ENCODE measurements at regions not wholly inside any gene's neighbourhood (a gene's known extent, or its start where the extent isn't known, plus 50 kb on each side); places are given as distances from the start of the nearest gene placed in this dataset.

- TF ChIP-seq CTCF (conservative IDR thresholded peaks at IDR 0.05; ENCODE audit: low read depth in 2 of 2) (no peak), POLR2AphosphoS5 (IDR thresholded peaks at IDR 0.05; ENCODE audit: low read depth) (no peak), EZH2phosphoT487 (IDR thresholded peaks at IDR 0.05; ENCODE audit: unreplicated experiment) (no peak), EZH2 (IDR thresholded peaks at IDR 0.05; ENCODE audit: low read depth, unreplicated experiment) (no peak), JUNB (IDR thresholded peaks at IDR 0.05; ENCODE audit: unreplicated experiment) (no peak)
- TF ChIP-seq, protein P1, sequence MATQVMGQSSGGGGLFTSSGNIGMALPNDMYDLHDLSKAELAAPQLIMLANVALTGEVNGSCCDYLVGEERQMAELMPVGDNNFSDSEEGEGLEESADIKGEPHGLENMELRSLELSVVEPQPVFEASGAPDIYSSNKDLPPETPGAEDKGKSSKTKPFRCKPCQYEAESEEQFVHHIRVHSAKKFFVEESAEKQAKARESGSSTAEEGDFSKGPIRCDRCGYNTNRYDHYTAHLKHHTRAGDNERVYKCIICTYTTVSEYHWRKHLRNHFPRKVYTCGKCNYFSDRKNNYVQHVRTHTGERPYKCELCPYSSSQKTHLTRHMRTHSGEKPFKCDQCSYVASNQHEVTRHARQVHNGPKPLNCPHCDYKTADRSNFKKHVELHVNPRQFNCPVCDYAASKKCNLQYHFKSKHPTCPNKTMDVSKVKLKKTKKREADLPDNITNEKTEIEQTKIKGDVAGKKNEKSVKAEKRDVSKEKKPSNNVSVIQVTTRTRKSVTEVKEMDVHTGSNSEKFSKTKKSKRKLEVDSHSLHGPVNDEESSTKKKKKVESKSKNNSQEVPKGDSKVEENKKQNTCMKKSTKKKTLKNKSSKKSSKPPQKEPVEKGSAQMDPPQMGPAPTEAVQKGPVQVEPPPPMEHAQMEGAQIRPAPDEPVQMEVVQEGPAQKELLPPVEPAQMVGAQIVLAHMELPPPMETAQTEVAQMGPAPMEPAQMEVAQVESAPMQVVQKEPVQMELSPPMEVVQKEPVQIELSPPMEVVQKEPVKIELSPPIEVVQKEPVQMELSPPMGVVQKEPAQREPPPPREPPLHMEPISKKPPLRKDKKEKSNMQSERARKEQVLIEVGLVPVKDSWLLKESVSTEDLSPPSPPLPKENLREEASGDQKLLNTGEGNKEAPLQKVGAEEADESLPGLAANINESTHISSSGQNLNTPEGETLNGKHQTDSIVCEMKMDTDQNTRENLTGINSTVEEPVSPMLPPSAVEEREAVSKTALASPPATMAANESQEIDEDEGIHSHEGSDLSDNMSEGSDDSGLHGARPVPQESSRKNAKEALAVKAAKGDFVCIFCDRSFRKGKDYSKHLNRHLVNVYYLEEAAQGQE (IDR thresholded peaks at IDR 0.05; ENCODE audit: unreplicated experiment): no peak
- TF ChIP-seq, protein P2, sequence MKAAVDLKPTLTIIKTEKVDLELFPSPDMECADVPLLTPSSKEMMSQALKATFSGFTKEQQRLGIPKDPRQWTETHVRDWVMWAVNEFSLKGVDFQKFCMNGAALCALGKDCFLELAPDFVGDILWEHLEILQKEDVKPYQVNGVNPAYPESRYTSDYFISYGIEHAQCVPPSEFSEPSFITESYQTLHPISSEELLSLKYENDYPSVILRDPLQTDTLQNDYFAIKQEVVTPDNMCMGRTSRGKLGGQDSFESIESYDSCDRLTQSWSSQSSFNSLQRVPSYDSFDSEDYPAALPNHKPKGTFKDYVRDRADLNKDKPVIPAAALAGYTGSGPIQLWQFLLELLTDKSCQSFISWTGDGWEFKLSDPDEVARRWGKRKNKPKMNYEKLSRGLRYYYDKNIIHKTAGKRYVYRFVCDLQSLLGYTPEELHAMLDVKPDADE (IDR thresholded peaks at IDR 0.05): no peak
Measured at GRCh38 chr3:193039058-193039457, 121.4 kb upstream of the MB21D2 start.
